ENCODE measurements at regions not wholly inside any gene's neighbourhood (a gene's known extent, or its start where the extent isn't known, plus 50 kb on each side); places are given as distances from the start of the nearest gene placed in this dataset.

DNA sequence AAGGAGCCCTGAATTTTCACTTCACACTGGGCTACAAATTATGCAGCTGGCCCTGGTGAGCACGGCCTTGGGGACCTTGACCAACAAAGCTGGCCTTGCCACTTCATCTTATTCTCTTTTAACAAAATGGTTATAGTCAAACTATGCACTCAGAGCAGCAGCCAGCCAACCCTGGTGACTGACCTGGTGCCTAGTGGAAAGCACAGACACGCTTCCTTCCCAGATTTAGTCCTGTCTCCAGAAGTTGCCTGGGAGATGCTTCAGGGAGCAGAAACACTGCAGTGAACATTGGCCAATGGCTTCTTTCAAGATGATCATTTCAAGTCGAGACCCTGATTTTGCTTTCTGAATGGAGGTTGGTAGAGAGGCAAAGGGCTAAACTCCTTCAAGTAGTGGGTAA lies 249.3 kb downstream of the SIPA1L2 start:
- TF ChIP-seq, protein P1, sequence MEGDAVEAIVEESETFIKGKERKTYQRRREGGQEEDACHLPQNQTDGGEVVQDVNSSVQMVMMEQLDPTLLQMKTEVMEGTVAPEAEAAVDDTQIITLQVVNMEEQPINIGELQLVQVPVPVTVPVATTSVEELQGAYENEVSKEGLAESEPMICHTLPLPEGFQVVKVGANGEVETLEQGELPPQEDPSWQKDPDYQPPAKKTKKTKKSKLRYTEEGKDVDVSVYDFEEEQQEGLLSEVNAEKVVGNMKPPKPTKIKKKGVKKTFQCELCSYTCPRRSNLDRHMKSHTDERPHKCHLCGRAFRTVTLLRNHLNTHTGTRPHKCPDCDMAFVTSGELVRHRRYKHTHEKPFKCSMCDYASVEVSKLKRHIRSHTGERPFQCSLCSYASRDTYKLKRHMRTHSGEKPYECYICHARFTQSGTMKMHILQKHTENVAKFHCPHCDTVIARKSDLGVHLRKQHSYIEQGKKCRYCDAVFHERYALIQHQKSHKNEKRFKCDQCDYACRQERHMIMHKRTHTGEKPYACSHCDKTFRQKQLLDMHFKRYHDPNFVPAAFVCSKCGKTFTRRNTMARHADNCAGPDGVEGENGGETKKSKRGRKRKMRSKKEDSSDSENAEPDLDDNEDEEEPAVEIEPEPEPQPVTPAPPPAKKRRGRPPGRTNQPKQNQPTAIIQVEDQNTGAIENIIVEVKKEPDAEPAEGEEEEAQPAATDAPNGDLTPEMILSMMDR (IDR thresholded peaks at IDR 0.05): no peak
- no peak for TF ChIP-seq POLR2A (IDR thresholded peaks at IDR 0.05)

Data from Peyer's patch (tissue), 4 donors.